Lower lobe of right lung (tissue), 2 donors: ENCODE measurements at regions not wholly inside any gene's neighbourhood (a gene's known extent, or its start where the extent isn't known, plus 50 kb on each side); places are given as distances from the start of the nearest gene placed in this dataset.

Experiments
- ATAC-seq, 2 donors: fragments of 200-7000 bp; cut with Tn5 transposase; one replicate each; pipeline ENCODE4 v1.9.1; 2020 to 2022; ENCODE audit warnings: mild to moderate bottlenecking in 2 of 2, moderate library complexity in 2 of 2
- DNase-seq: peaks from one replicate; pipeline ENCODE4 v3.0.0-alpha.2; 2020
- H3K27ac ChIP-seq: fragments of 200-600 bp; one replicate; pipeline ENCODE4 v1.8.0; 2022
- H3K27me3 ChIP-seq: fragments of 200-600 bp; one replicate; pipeline ENCODE4 v1.8.0; 2022; ENCODE audit warnings: low read depth
- H3K36me3 ChIP-seq: fragments of 200-600 bp; one replicate; pipeline ENCODE4 v1.8.0; 2022; ENCODE audit warnings: mild to moderate bottlenecking
- H3K4me1 ChIP-seq: fragments of 200-600 bp; one replicate; pipeline ENCODE4 v1.8.0; 2022
- H3K4me3 ChIP-seq: fragments of 200-600 bp; one replicate; pipeline ENCODE4 v1.8.0; 2022; ENCODE audit warnings: mild to moderate bottlenecking
- H3K9me3 ChIP-seq: fragments of 200-600 bp; one replicate; pipeline ENCODE4 v1.8.0; 2022
- CTCF ChIP-seq: fragments of 200-600 bp; IDR thresholded peaks from one replicate; pipeline ENCODE4 v1.8.0; 2022; ENCODE audit warnings: antibody characterized with exemption, mild to moderate bottlenecking
- intact Hi-C: fragments of 100-400 bp; cut with DNase I; formaldehyde crosslinking; loops from one replicate; pipeline ENCODE4 v1.11.0; 2022
- donor health status: DM: no; HTN: yes; CAD: no; lungs with severe emphysema.

- H3K27ac ChIP-seq = no peak overlapping the region
- no peaks in the 10 kb centered on the region for H3K9me3 ChIP-seq
- no peak for TF ChIP-seq CTCF
- no peaks in the 10 kb centered on the region for H3K4me1 ChIP-seq
- DNase-seq (no peak), ATAC-seq (no peak)
- H3K27me3 ChIP-seq = no peaks in the 10 kb centered on the region
- intact Hi-C loops = no loop called here
- no peaks in the 10 kb centered on the region for H3K36me3 ChIP-seq
- no peak overlapping the region for H3K4me3 ChIP-seq
These were observed 259.7 kb upstream of the PITRM1 start for GRCh38 chr10:3432081-3432825.

- peaks cover 16% of the 10 kb centered on the region for H3K4me1 ChIP-seq
- H3K36me3 ChIP-seq = no peaks in the 10 kb centered on the region
- no peaks in the 10 kb centered on the region for H3K27me3 ChIP-seq
- no peak overlapping the region for H3K27ac ChIP-seq
- no peaks in the 10 kb centered on the region for H3K9me3 ChIP-seq
- DNase-seq = no peak
- no peak overlapping the region for H3K4me3 ChIP-seq
- TF ChIP-seq CTCF = no peak
- ATAC-seq = no peak
- intact Hi-C loops = no loop called here
These were observed 257.9 kb upstream of the PITRM1 start for GRCh38 chr10:3430501-3430900.

- Histone ChIP-seq H3K4me3 (no peak overlapping the region), H3K9me3 (no peaks in the 10 kb centered on the region), H3K36me3 (no peaks in the 10 kb centered on the region), H3K27ac (no peak overlapping the region), H3K27me3 (no peaks in the 10 kb centered on the region), H3K4me1 (peaks cover 22% of the 10 kb centered on the region)
- no peak for TF ChIP-seq CTCF
- DNase-seq (no peak), ATAC-seq (no peak)
- intact Hi-C loops = no loop called here
These were observed 257.1 kb upstream of the PITRM1 start for GRCh38 chr10:3429676-3430075.

- DNase-seq = no peak
- H3K36me3 ChIP-seq = no peaks in the 10 kb centered on the region
- H3K4me3 ChIP-seq = no peak overlapping the region
- H3K4me1 ChIP-seq = peaks cover 30% of the 10 kb centered on the region
- no peaks in the 10 kb centered on the region for H3K9me3 ChIP-seq
- ATAC-seq = no peak
- H3K27ac ChIP-seq = no peak overlapping the region
- TF ChIP-seq CTCF = no peak
- intact Hi-C loops = no loop called here
- no peaks in the 10 kb centered on the region for H3K27me3 ChIP-seq
These were observed 256.2 kb upstream of the PITRM1 start for GRCh38 chr10:3428826-3429225.

- H3K36me3 ChIP-seq = no peaks in the 10 kb centered on the region
- H3K4me3 ChIP-seq = no peak overlapping the region
- intact Hi-C loops = no loop called here
- H3K27me3 ChIP-seq = no peaks in the 10 kb centered on the region
- no peak for TF ChIP-seq CTCF
- DNase-seq = no peak
- peaks cover 31% of the 10 kb centered on the region for H3K4me1 ChIP-seq
- no peak for ATAC-seq
- no peaks in the 10 kb centered on the region for H3K9me3 ChIP-seq
- no peak overlapping the region for H3K27ac ChIP-seq
These were observed 255.4 kb upstream of the PITRM1 start for GRCh38 chr10:3427950-3428354.
